ENCODE measurements at regions not wholly inside any gene's neighbourhood (a gene's known extent, or its start where the extent isn't known, plus 50 kb on each side); places are given as distances from the start of the nearest gene placed in this dataset.
A peak's percentile ranks its signal among the peaks of the same experiment; 100 is the strongest.

- TF ChIP-seq CTCF (IDR thresholded peaks at IDR 0.05; ENCODE audit: unreplicated experiment): no peak
- H3K27ac Mint-ChIP-seq (ENCODE audit: low read depth, unreplicated experiment): peak overlapping the region; percentile 98
- peak; percentile 59 for DNase-seq (ENCODE audit: unreplicated experiment)
- peak overlapping the region; percentile 17 for H3K4me3 Mint-ChIP-seq (ENCODE audit: unreplicated experiment)
- ChIA-PET CTCF (interaction anchor here (0.6 to 5.6 kb wide), 34 partner anchors 10 to 686 kb away, joined by 3 to 47 read pairs (median 4); no protein-coding TSS in a partner anchor), POLR2A (interaction anchor here (0.5 to 19.7 kb wide), 40 partner anchors 12 to 686 kb away, joined by 3 to 497 read pairs (median 5); partner anchors contain the start of genes SCAF11, SLC38A1 and SLC38A2)
- no peaks in the 10 kb centered on the region for H3K9me3 Mint-ChIP-seq (ENCODE audit: unreplicated experiment)
- peaks cover 43% of the 10 kb centered on the region for H3K4me1 Mint-ChIP-seq (ENCODE audit: insufficient read depth, unreplicated experiment)
- no peaks in the 10 kb centered on the region for H3K27me3 Mint-ChIP-seq (ENCODE audit: insufficient read depth, unreplicated experiment)
- TSS peak; percentile 62 for BruUV-seq (replicated peaks)
- H3K36me3 Mint-ChIP-seq (ENCODE audit: insufficient read depth, unreplicated experiment): no peaks in the 10 kb centered on the region
- intact Hi-C loops (cut with micrococcal nuclease): loop anchor here (1.0 to 5.0 kb wide), 9 partner anchors 185 to 685 kb away; partner anchors contain the start of genes SCAF11, SLC38A1 and SLC38A2
Observed at GRCh38 chr12:46676797-46677520, 148.8 kb downstream of the SLC38A4 start.

- Mint-ChIP-seq H3K36me3 (ENCODE audit: insufficient read depth, unreplicated experiment) (no peaks in the 10 kb centered on the region), H3K9me3 (ENCODE audit: unreplicated experiment) (no peaks in the 10 kb centered on the region), H3K27ac (ENCODE audit: low read depth, unreplicated experiment) (peak overlapping the region; percentile 98), H3K4me1 (ENCODE audit: insufficient read depth, unreplicated experiment) (peaks cover 43% of the 10 kb centered on the region), H3K27me3 (ENCODE audit: insufficient read depth, unreplicated experiment) (no peaks in the 10 kb centered on the region), H3K4me3 (ENCODE audit: unreplicated experiment) (no peak overlapping the region)
- no peak for DNase-seq (ENCODE audit: unreplicated experiment)
- BruUV-seq (replicated peaks): TSS peak; percentile 71
- ChIA-PET POLR2A (interaction anchor here (0.5 to 19.7 kb wide), 34 partner anchors 11 to 686 kb away, joined by 3 to 497 read pairs (median 5); partner anchors contain the start of genes SCAF11, SLC38A1 and SLC38A2), CTCF (interaction anchor here (0.6 to 5.6 kb wide), 33 partner anchors 10 to 685 kb away, joined by 3 to 47 read pairs (median 4); no protein-coding TSS in a partner anchor)
- intact Hi-C loops (cut with micrococcal nuclease): loop anchor here (2.0 to 5.0 kb wide), 6 partner anchors 184 to 684 kb away; partner anchors contain the start of genes SCAF11 and SLC38A1
- no peak for TF ChIP-seq CTCF (IDR thresholded peaks at IDR 0.05; ENCODE audit: unreplicated experiment)
Observed at GRCh38 chr12:46676396-46676795, 149.4 kb downstream of the SLC38A4 start.

- Mint-ChIP-seq H3K4me3 (ENCODE audit: unreplicated experiment) (no peak overlapping the region), H3K9me3 (ENCODE audit: unreplicated experiment) (no peaks in the 10 kb centered on the region), H3K27me3 (ENCODE audit: insufficient read depth, unreplicated experiment) (no peaks in the 10 kb centered on the region), H3K4me1 (ENCODE audit: insufficient read depth, unreplicated experiment) (peaks cover 43% of the 10 kb centered on the region), H3K27ac (ENCODE audit: low read depth, unreplicated experiment) (peak overlapping the region; percentile 98), H3K36me3 (ENCODE audit: insufficient read depth, unreplicated experiment) (no peaks in the 10 kb centered on the region)
- BruUV-seq (replicated peaks): no TSS peak
- intact Hi-C loops (cut with micrococcal nuclease): loop anchor here (1.0 to 5.0 kb wide), 8 partner anchors 119 to 683 kb away; partner anchors contain the start of genes SCAF11 and SLC38A1
- peak; percentile 69 for TF ChIP-seq CTCF (IDR thresholded peaks at IDR 0.05; ENCODE audit: unreplicated experiment)
- ChIA-PET CTCF (interaction anchor here (0.6 to 5.6 kb wide), 22 partner anchors 10 to 604 kb away, joined by 3 to 47 read pairs (median 3); no protein-coding TSS in a partner anchor), POLR2A (interaction anchor here (0.6 to 19.7 kb wide), 25 partner anchors 10 to 1044 kb away, joined by 3 to 497 read pairs (median 9); partner anchors contain the start of genes SLC38A1 and SLC38A2)
- DNase-seq (ENCODE audit: unreplicated experiment): peak; percentile 72
Observed at GRCh38 chr12:46675736-46676135, 150.1 kb downstream of the SLC38A4 start.

- CTCF ChIA-PET: interaction anchor here (0.6 to 5.6 kb wide), 12 partner anchors 9 to 550 kb away, joined by 3 to 47 read pairs (median 7); partner anchors contain the start of gene SLC38A2
- DNase-seq (ENCODE audit: unreplicated experiment): peak; percentile 68
- no peaks in the 10 kb centered on the region for H3K36me3 Mint-ChIP-seq (ENCODE audit: insufficient read depth, unreplicated experiment)
- H3K4me3 Mint-ChIP-seq (ENCODE audit: unreplicated experiment): peak overlapping the region; percentile 6
- H3K9me3 Mint-ChIP-seq (ENCODE audit: unreplicated experiment): peaks cover 7% of the 10 kb centered on the region
- TF ChIP-seq CTCF (IDR thresholded peaks at IDR 0.05; ENCODE audit: unreplicated experiment): no peak
- no TSS peak for BruUV-seq (replicated peaks)
- H3K4me1 Mint-ChIP-seq (ENCODE audit: insufficient read depth, unreplicated experiment): peaks cover 43% of the 10 kb centered on the region
- H3K27ac Mint-ChIP-seq (ENCODE audit: low read depth, unreplicated experiment): peak overlapping the region; percentile 98
- POLR2A ChIA-PET: interaction anchor here (0.5 to 19.7 kb wide), 34 partner anchors 9 to 684 kb away, joined by 3 to 497 read pairs (median 10); partner anchors contain the start of genes SCAF11, SLC38A1 and SLC38A2
- intact Hi-C loops (cut with micrococcal nuclease): loop anchor here (1.0 to 5.0 kb wide), 5 partner anchors 118 to 682 kb away; partner anchors contain the start of gene SCAF11
- H3K27me3 Mint-ChIP-seq (ENCODE audit: insufficient read depth, unreplicated experiment): no peaks in the 10 kb centered on the region
Observed at GRCh38 chr12:46674800-46675199, 151.0 kb downstream of the SLC38A4 start.
